Skin epidermis (tissue), 12 donors: ENCODE measurements at regions not wholly inside any gene's neighbourhood (a gene's known extent, or its start where the extent isn't known, plus 50 kb on each side); places are given as distances from the start of the nearest gene placed in this dataset.
"Not testable (repeated sequence)": the region's sequence is repeated elsewhere in the genome, so short reads cannot be mapped to it uniquely, and the experiment has no call there.

Experiments
- H3K27ac ChIP-seq, 21 experiments: fragments of 200-600 bp; sonication (generic) in 11 of 21; one replicate each; pipeline ENCODE4 v1.5.0; 2020; ENCODE audit warnings: mild to moderate bottlenecking in 3 of 21, inconsistent platforms in 2 of 21, moderate library complexity in 2 of 21
- H3K4me3 ChIP-seq, 7 experiments: fragments of 200-600 bp; sonication (generic) in 2 of 7; one replicate each; pipeline ENCODE4 v1.5.0; 2020; ENCODE audit warnings: inconsistent platforms in 2 of 7, mild to moderate bottlenecking in 2 of 7, moderate library complexity in 1 of 7

- Histone ChIP-seq H3K4me3 (no peak overlapping the region), H3K27ac (peak overlapping the region in 19 of 21 experiments; percentile 4 to 71 (median 52))
Observed at GRCh38 chr6:11318835-11319813, 86.7 kb upstream of the NEDD9 start.

GRCh38 chr6:11317885-11318771, 85.7 kb upstream of the NEDD9 start:
- H3K27ac ChIP-seq = peak overlapping the region in 19 of 21 experiments; percentile 23 to 84 (median 62)
- H3K4me3 ChIP-seq = no peak overlapping the region

- Histone ChIP-seq H3K4me3 (no peak overlapping the region), H3K27ac (peak overlapping the region in 11 of 21 experiments; percentile 5 to 84 (median 59))
Observed at GRCh38 chr6:11315743-11316437, 83.4 kb upstream of the NEDD9 start.

GRCh38 chr6:11313207-11313606, 80.7 kb upstream of the NEDD9 start:
- Histone ChIP-seq H3K4me3 (no peak overlapping the region), H3K27ac (no peak overlapping the region)

- Histone ChIP-seq H3K4me3 (no peak overlapping the region), H3K27ac (no peak overlapping the region)
Observed at GRCh38 chr6:11311970-11312369, 79.5 kb upstream of the NEDD9 start.

GRCh38 chr6:11309947-11310665, 77.6 kb upstream of the NEDD9 start:
- Histone ChIP-seq H3K27ac (no peak overlapping the region), H3K4me3 (no peak overlapping the region)

- H3K27ac ChIP-seq = no peak overlapping the region
- H3K4me3 ChIP-seq = no peak overlapping the region
Observed at GRCh38 chr6:11307226-11307625, 74.8 kb upstream of the NEDD9 start.

GRCh38 chr6:11304946-11305345, 72.5 kb upstream of the NEDD9 start:
- Histone ChIP-seq H3K4me3 (no peak overlapping the region), H3K27ac (no peak overlapping the region)

GRCh38 chr6:11299876-11300428, 67.5 kb upstream of the NEDD9 start:
- H3K27ac ChIP-seq, H3K4me3 ChIP-seq: not testable (repeated sequence)

- H3K27ac ChIP-seq, H3K4me3 ChIP-seq: not testable (repeated sequence)
Observed at GRCh38 chr6:11299421-11299784, 66.9 kb upstream of the NEDD9 start.

GRCh38 chr6:11298651-11299420, 66.4 kb upstream of the NEDD9 start:
- H3K4me3 ChIP-seq = no peak overlapping the region
- H3K27ac ChIP-seq = no peak overlapping the region

GRCh38 chr6:11297376-11297729, 64.9 kb upstream of the NEDD9 start:
- Histone ChIP-seq H3K27ac (no peak overlapping the region), H3K4me3 (no peak overlapping the region)

GRCh38 chr6:11296449-11297375, 64.2 kb upstream of the NEDD9 start:
- Histone ChIP-seq H3K27ac (no peak overlapping the region), H3K4me3 (no peak overlapping the region)

GRCh38 chr6:11295969-11296368, 63.5 kb upstream of the NEDD9 start:
- no peak overlapping the region for H3K27ac ChIP-seq
- no peak overlapping the region for H3K4me3 ChIP-seq

GRCh38 chr6:11294228-11294627, 61.8 kb upstream of the NEDD9 start:
- H3K4me3 ChIP-seq = no peak overlapping the region
- H3K27ac ChIP-seq = no peak overlapping the region

- Histone ChIP-seq H3K27ac (no peak overlapping the region), H3K4me3 (no peak overlapping the region)
Observed at GRCh38 chr6:11292594-11293236, 60.2 kb upstream of the NEDD9 start.

- no peak overlapping the region for H3K4me3 ChIP-seq
- H3K27ac ChIP-seq = no peak overlapping the region
Observed at GRCh38 chr6:11292091-11292490, 59.6 kb upstream of the NEDD9 start.
